GM12878 (cell line): ENCODE measurements at regions not wholly inside any gene's neighbourhood (a gene's known extent, or its start where the extent isn't known, plus 50 kb on each side); places are given as distances from the start of the nearest gene placed in this dataset.

ENCODE experiments used
- CHD2 ChIP-seq: IDR thresholded peaks from 2 replicates; pipeline ENCODE4 v1.6.1; 2011; ENCODE audit warnings: low read depth, low read length, improper control_type of control experiment, borderline replicate concordance
- CTCF ChIP-seq, 3 experiments: IDR thresholded peaks in 2 of 3; conservative IDR thresholded peaks in 1 of 3; 2 replicates each; pipeline ENCODE4 v1.5.1; 2011; ENCODE audit warnings: low read depth in 3 of 3, low read length in 3 of 3, mild to moderate bottlenecking in 3 of 3, control low read depth in 2 of 3, moderate library complexity in 2 of 3, inconsistent platforms in 1 of 3, mixed read lengths in 1 of 3; ENCODE audit not compliant: control insufficient read depth in 2 of 3, insufficient read depth in 1 of 3; ENCODE audit errors: extremely low read depth in 1 of 3
- GABPA ChIP-seq: IDR thresholded peaks from 2 replicates; pipeline ENCODE4 v1.6.1; 2014; ENCODE audit warnings: antibody characterized with exemption, low read depth, mild to moderate bottlenecking, inconsistent platforms
- MTA2 ChIP-seq: fragments of 450-650 bp; IDR thresholded peaks from 2 replicates; pipeline ENCODE4 v1.6.1; 2016; ENCODE audit warnings: low read depth, mild to moderate bottlenecking, moderate library complexity
- NR2F1 ChIP-seq: fragments of 450-650 bp; conservative IDR thresholded peaks from 2 replicates; pipeline ENCODE4 v1.6.1; 2017; ENCODE audit warnings: mild to moderate bottlenecking
- PBX3 ChIP-seq: IDR thresholded peaks from 2 replicates; pipeline ENCODE4 v1.6.1; 2011; ENCODE audit warnings: mild to moderate bottlenecking, low read depth, low read length, moderate library complexity; ENCODE audit not compliant: insufficient replicate concordance
- POLR2A ChIP-seq: IDR thresholded peaks from 2 replicates; pipeline ENCODE4 v1.6.1; 2011; ENCODE audit warnings: low read depth, mild to moderate bottlenecking, low read length
- SIN3A ChIP-seq: IDR thresholded peaks from 2 replicates; pipeline ENCODE4 v1.6.1; 2012; ENCODE audit warnings: low read depth, low read length, improper control_type of control experiment
- TCF3 ChIP-seq: IDR thresholded peaks from 2 replicates; pipeline ENCODE4 v1.6.1; 2012; ENCODE audit warnings: low read depth, mild to moderate bottlenecking, low read length, borderline replicate concordance; ENCODE audit not compliant: insufficient read depth
- ZNF687 ChIP-seq: fragments of 450-650 bp; IDR thresholded peaks from 2 replicates; pipeline ENCODE4 v1.6.1; 2017; ENCODE audit warnings: mild to moderate bottlenecking, moderate library complexity

- TF ChIP-seq POLR2A (no peak), ZNF687 (no peak), GABPA (no peak), CHD2 (no peak), TCF3 (no peak), PBX3 (no peak), CTCF (IDR thresholded peaks at IDR 0.05 in 2 of 3, conservative IDR thresholded peaks at IDR 0.05 in 1 of 3; ENCODE audit: control insufficient read depth in 2 of 3, extremely low read depth in 1 of 3, insufficient read depth in 1 of 3, low read depth in 3 of 3, low read length in 3 of 3) (no peak), MTA2 (no peak), NR2F1 (no peak), SIN3A (no peak)
Observed at GRCh38 chrX:20884565-20884964, 489.7 kb upstream of the CNKSR2 start.
